DND-41 (cell line): ENCODE measurements at regions not wholly inside any gene's neighbourhood (a gene's known extent, or its start where the extent isn't known, plus 50 kb on each side); places are given as distances from the start of the nearest gene placed in this dataset.

ENCODE experiments used
- EZH2 ChIP-seq: IDR thresholded peaks from 3 replicates; pipeline ENCODE4 v1.6.1; 2012; ENCODE audit warnings: borderline replicate concordance, low read depth, mild to moderate bottlenecking, moderate library complexity, low read length, inconsistent platforms; ENCODE audit not compliant: severe bottlenecking
- TF ChIP-seq, protein P1 (sequence below): IDR thresholded peaks from 2 replicates; pipeline ENCODE4 v1.5.1; 2012; ENCODE audit warnings: borderline replicate concordance, low read length, moderate library complexity, mild to moderate bottlenecking; ENCODE audit not compliant: poor library complexity, severe bottlenecking; ENCODE audit errors: extremely low read depth

DNA sequence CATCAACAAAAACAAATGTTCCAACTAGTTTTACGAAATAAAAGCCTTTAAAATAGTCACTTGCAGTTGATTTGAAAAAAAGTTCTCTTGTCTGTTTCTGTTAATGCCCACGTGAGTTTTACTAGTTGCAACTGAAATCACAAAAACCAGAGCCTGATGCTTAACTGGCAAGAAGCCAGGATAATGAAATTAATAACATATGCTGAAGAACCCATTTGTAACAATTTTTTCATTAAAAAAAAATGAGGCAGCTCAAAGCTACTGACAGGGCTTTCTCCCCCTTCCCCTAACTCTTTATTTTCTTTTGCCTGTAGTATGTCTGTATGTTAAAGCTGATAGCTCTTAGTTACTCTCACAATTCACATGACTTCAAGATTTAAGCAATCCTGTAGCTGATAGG is 132.7 kb upstream of the EYA4 start:
- TF ChIP-seq, protein P1, sequence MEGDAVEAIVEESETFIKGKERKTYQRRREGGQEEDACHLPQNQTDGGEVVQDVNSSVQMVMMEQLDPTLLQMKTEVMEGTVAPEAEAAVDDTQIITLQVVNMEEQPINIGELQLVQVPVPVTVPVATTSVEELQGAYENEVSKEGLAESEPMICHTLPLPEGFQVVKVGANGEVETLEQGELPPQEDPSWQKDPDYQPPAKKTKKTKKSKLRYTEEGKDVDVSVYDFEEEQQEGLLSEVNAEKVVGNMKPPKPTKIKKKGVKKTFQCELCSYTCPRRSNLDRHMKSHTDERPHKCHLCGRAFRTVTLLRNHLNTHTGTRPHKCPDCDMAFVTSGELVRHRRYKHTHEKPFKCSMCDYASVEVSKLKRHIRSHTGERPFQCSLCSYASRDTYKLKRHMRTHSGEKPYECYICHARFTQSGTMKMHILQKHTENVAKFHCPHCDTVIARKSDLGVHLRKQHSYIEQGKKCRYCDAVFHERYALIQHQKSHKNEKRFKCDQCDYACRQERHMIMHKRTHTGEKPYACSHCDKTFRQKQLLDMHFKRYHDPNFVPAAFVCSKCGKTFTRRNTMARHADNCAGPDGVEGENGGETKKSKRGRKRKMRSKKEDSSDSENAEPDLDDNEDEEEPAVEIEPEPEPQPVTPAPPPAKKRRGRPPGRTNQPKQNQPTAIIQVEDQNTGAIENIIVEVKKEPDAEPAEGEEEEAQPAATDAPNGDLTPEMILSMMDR: no peak
- no peak for TF ChIP-seq EZH2
